ENCODE measurements at regions not wholly inside any gene's neighbourhood (a gene's known extent, or its start where the extent isn't known, plus 50 kb on each side); places are given as distances from the start of the nearest gene placed in this dataset.

DNA sequence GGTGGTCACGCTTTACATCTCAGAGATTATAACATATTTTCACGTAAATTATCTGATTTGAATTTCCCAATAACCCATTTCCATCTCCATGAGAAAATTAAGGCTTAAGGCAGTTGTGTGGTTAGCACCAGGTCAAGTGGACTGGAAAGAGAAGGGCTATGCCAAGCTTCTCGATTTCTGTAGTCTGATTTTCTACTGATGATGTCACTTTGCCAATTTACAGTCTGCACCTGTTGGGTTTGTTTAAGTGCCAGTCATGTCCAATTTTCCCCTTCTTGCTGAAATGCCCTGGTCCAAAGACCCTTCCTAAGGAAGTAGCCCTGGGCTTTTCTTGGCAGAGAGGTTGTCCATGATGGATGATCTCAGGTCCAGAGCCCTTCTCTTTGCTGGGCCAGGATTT is 562.3 kb upstream of the BTBD3 start:
- TF ChIP-seq POLR2AphosphoS5 (IDR thresholded peaks at IDR 0.05) (no peak), POLR2A (IDR thresholded peaks at IDR 0.05) (no peak)

All from sigmoid colon (tissue), 4 donors.